VCaP (cell line): ENCODE measurements at regions not wholly inside any gene's neighbourhood (a gene's known extent, or its start where the extent isn't known, plus 50 kb on each side); places are given as distances from the start of the nearest gene placed in this dataset.

Experiments
- H3K27ac ChIP-seq: fragments of 450-650 bp; 2 replicates; pipeline ENCODE4 v1.5.1; 2017
- TF ChIP-seq, protein P1 (sequence below): fragments of 450-650 bp; conservative IDR thresholded peaks from 2 replicates; pipeline ENCODE4 v1.5.1; 2017; ENCODE audit warnings: mild to moderate bottlenecking, moderate library complexity

DNA sequence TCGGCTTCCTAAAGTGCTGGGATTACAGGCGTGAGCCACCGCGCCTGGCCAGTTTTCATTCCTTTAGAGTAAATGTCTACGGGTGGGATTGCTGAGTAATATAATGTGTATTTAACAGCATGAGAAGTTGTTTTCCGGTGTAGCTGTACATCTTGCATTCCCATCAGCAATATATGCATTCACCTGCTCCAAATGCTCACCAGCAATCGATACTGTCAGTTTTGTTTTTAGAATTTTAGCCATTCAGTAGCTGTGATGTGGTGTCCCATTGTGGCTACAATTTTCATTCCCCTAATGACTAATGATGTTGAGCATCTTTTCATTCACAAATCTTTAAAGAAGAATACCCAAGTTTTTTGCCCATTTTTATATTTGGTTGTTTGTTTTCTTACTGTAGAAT is 134.8 kb upstream of the RGMA start:
- TF ChIP-seq, protein P1, sequence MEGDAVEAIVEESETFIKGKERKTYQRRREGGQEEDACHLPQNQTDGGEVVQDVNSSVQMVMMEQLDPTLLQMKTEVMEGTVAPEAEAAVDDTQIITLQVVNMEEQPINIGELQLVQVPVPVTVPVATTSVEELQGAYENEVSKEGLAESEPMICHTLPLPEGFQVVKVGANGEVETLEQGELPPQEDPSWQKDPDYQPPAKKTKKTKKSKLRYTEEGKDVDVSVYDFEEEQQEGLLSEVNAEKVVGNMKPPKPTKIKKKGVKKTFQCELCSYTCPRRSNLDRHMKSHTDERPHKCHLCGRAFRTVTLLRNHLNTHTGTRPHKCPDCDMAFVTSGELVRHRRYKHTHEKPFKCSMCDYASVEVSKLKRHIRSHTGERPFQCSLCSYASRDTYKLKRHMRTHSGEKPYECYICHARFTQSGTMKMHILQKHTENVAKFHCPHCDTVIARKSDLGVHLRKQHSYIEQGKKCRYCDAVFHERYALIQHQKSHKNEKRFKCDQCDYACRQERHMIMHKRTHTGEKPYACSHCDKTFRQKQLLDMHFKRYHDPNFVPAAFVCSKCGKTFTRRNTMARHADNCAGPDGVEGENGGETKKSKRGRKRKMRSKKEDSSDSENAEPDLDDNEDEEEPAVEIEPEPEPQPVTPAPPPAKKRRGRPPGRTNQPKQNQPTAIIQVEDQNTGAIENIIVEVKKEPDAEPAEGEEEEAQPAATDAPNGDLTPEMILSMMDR, result no peak
- H3K27ac ChIP-seq, result no peak overlapping the region

DNA sequence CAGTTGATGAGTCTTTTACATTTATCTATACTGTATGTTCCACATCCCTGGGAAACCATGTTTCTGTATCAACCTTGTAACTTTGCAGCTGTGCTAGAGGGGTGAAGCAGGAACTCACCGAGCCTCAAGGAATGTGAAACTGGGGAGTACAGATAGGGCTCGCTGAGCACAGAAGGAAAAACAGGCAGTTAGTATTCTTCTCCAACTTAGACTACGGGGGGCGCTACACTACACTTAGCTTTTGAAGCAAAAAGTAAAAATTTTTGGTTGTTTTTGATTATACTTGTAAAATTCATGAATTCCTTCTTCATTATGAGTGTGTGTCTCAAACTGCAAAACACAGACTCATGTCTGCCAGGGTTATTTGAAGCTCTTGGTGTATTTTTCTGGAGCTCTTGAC is 132.7 kb upstream of the RGMA start:
- H3K27ac ChIP-seq, result no peak overlapping the region
- TF ChIP-seq, protein P1, result no peak

DNA sequence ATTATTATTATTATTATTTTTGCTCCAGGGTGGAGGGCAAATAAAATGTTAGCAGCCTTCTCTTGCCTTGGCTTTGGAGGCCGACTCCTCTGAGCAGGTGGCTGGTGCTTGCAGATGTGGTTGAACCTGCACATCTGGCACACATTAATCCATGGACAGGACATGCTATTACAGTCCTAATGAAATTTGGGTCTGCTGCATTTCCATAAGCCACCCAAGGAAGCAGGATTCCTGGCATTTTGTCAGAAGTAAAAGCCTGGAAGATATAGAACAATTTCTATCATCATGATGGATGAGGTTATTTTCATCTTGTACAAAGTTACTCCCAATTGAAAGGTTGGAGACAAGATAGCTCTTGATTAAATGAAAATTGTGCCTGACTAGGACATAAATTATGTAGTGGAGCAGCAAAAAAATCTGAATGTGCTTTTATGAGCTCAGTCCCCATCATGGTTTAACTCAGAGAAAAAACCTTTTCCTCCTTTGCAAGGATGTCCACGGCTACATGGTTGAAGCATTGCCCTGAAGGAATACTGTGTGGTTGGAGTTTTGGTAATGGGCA is 130.9 kb upstream of the RGMA start:
- TF ChIP-seq, protein P1, result no peak
- H3K27ac ChIP-seq, result no peak overlapping the region

DNA sequence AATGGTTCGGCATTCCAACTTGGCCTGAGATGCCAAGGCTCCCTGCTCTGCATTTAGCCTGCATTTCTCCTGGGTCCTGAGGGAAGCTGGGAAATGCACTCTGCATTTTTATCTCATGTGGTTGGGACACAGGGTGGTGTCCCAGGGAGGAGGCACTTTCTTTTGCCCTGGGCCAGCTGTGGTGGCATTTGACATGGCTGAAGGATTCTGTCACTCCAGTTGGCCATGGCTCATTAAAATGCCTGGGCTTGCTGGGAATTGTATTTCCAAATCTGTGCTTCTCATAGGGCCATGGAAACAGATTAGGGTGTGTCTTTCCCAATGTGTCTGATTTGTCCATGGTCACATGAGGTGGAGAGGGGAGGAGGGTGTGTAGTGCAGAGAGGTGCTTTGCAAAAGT is 128.3 kb upstream of the RGMA start:
- no peak overlapping the region for H3K27ac ChIP-seq
- TF ChIP-seq, protein P1, result no peak

DNA sequence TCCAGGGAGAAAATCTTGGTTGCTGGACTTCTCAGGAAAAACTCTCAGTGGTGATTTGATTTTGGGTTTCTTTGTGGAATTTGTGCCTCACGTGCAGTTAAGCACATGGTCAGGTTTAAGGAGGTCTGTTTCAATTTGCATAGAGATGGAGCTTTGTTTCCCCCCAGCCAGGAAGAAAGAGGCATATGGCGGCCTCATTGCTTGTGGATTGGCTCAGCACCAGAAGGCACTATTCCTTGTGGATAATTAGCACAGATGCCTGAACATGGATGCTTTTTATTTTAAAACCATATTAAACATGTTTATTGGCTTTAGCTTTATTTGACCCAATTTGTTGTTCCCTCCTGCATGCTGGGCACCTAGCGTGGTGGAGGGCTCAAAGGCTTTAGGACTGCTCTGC is 125.1 kb upstream of the RGMA start:
- no peak overlapping the region for H3K27ac ChIP-seq
- TF ChIP-seq, protein P1, result no peak

DNA sequence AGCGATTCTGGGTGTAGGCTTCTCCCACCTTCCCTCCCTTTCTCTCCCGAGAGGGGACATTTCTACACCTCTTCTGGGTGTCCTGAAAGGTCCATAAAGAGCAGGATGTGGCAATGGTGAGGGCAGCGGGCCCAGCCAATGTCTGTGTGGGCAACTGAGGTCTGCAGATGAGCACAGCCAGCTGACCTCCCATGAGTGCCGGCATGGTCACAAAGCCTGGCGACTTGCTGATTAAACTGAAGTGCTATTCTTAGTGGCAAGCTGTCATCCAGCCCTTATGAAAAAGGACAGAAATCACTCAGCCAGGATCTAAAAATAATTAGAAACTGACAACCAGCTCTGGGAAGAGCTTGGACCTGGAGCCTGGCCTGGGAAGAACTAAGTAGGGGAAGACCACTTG is 124.3 kb upstream of the RGMA start:
- TF ChIP-seq, protein P1, result no peak
- no peak overlapping the region for H3K27ac ChIP-seq

DNA sequence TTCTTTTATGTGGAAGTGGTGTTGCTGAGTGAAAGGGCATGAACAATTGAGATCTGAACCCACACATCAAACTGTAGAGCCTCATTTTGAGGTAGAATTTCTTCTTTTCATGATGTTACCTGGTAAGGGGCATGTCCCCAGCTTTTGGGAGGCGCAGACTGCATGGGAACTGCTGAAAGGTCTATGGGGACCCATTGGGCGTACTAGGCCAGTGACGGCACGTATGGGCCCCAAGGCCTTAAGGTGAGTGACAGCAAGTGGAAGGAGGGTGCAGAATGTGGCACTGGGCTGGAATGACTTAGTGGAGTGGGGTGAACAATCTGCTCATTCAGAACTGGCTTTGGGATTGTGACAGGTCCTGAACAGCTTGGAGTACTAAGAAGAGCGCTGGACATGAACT is 123.6 kb upstream of the RGMA start:
- no peak overlapping the region for H3K27ac ChIP-seq
- TF ChIP-seq, protein P1, result no peak
